ENCODE measurements at regions not wholly inside any gene's neighbourhood (a gene's known extent, or its start where the extent isn't known, plus 50 kb on each side); places are given as distances from the start of the nearest gene placed in this dataset.

DNA sequence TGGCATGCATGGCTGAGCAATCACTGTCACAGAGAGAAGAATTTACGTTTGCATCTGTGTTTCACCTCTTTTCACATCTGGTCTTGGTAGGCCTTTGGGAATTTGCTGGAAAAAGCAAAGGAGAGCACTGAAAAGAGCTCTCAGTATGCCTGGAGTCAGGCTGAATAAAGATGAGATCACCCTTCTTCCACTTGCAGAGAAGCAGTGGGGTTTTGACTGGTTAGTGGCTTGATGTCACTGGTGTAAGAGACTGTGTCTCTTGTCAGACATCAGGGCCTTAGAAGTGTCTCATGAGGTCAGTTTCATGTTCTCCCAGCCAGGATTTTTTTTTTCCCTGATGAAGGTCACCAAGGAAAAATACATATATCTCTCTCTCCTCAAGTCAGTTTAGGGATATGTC lies 353.8 kb downstream of the INSIG2 start:
- no peak for TF ChIP-seq JAZF1 (CRISPR knock-in tag; IDR thresholded peaks at IDR 0.05)
- no peak for TF ChIP-seq NR2C2 (CRISPR knock-in tag; IDR thresholded peaks at IDR 0.05)
- TF ChIP-seq, protein P1, sequence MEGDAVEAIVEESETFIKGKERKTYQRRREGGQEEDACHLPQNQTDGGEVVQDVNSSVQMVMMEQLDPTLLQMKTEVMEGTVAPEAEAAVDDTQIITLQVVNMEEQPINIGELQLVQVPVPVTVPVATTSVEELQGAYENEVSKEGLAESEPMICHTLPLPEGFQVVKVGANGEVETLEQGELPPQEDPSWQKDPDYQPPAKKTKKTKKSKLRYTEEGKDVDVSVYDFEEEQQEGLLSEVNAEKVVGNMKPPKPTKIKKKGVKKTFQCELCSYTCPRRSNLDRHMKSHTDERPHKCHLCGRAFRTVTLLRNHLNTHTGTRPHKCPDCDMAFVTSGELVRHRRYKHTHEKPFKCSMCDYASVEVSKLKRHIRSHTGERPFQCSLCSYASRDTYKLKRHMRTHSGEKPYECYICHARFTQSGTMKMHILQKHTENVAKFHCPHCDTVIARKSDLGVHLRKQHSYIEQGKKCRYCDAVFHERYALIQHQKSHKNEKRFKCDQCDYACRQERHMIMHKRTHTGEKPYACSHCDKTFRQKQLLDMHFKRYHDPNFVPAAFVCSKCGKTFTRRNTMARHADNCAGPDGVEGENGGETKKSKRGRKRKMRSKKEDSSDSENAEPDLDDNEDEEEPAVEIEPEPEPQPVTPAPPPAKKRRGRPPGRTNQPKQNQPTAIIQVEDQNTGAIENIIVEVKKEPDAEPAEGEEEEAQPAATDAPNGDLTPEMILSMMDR (IDR thresholded peaks at IDR 0.05), result no peak
- TF ChIP-seq JUN (CRISPR knock-in tag; IDR thresholded peaks at IDR 0.05), result no peak
- no peak for TF ChIP-seq GTF2I (CRISPR knock-in tag; conservative IDR thresholded peaks at IDR 0.05)
- TF ChIP-seq, protein P2, sequence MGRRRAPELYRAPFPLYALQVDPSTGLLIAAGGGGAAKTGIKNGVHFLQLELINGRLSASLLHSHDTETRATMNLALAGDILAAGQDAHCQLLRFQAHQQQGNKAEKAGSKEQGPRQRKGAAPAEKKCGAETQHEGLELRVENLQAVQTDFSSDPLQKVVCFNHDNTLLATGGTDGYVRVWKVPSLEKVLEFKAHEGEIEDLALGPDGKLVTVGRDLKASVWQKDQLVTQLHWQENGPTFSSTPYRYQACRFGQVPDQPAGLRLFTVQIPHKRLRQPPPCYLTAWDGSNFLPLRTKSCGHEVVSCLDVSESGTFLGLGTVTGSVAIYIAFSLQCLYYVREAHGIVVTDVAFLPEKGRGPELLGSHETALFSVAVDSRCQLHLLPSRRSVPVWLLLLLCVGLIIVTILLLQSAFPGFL (CRISPR knock-in tag; IDR thresholded peaks at IDR 0.05; ENCODE audit: borderline replicate concordance), result no peak
- TF ChIP-seq, protein P3, sequence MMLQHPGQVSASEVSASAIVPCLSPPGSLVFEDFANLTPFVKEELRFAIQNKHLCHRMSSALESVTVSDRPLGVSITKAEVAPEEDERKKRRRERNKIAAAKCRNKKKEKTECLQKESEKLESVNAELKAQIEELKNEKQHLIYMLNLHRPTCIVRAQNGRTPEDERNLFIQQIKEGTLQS (CRISPR knock-in tag; conservative IDR thresholded peaks at IDR 0.05), result no peak

All from WTC11 (cell line).